Left ventricle myocardium inferior (tissue), 1 donor: ENCODE measurements at regions not wholly inside any gene's neighbourhood (a gene's known extent, or its start where the extent isn't known, plus 50 kb on each side); places are given as distances from the start of the nearest gene placed in this dataset.
"Not testable (repeated sequence)": the region's sequence is repeated elsewhere in the genome, so short reads cannot be mapped to it uniquely, and the experiment has no call there.

Experiments
- DNase-seq: peaks from one replicate; pipeline ENCODE4 v3.0.0-alpha.2; 2020
- H3K27ac ChIP-seq: fragments of 200-600 bp; replicated peaks from 2 replicates; pipeline ENCODE4 v1.8.0; 2021
- H3K27me3 ChIP-seq: fragments of 200-600 bp; 2 replicates; pipeline ENCODE4 v1.8.0; 2021; ENCODE audit warnings: low read depth
- H3K36me3 ChIP-seq: fragments of 200-600 bp; 2 replicates; pipeline ENCODE4 v1.8.0; 2021
- H3K4me1 ChIP-seq: fragments of 200-600 bp; 2 replicates; pipeline ENCODE4 v1.8.0; 2021
- H3K4me3 ChIP-seq: fragments of 200-600 bp; 2 replicates; pipeline ENCODE4 v1.8.0; 2021; ENCODE audit warnings: mild to moderate bottlenecking, moderate library complexity
- H3K9me3 ChIP-seq: fragments of 200-600 bp; replicated peaks from 2 replicates; pipeline ENCODE4 v1.8.0; 2021
- intact Hi-C: fragments of 100-400 bp; cut with micrococcal nuclease; formaldehyde crosslinking; loops from one replicate; pipeline ENCODE4 v1.11.0; 2022
- TF ChIP-seq, protein P1 (sequence below): fragments of 200-600 bp; IDR thresholded peaks from 2 replicates; pipeline ENCODE4 v1.8.0; 2021; ENCODE audit warnings: antibody characterized with exemption, mild to moderate bottlenecking, borderline replicate concordance
- donor health status: DM: no; HTN: yes; CAD: no; lungs with severe emphysema.

DNA sequence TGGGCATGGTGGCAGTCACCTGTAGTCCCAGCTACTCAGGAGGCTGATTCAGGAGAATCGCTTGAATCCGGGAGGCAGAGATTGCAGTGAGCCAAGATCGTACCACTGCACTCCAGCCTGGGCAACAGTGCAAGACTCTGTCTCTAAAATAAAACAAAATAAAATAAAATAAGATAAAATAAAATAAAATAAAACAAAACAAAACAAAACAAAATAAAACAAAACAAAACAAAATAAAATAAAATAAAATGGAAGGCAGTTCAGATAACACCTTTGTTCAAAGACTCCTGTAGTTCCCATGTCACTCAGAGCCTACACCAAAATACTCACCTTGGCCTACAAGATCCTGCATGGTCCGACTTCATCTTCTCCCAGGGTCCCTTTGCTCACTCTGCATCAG lies 61.3 kb downstream of the SYF2 start:
- H3K4me1 ChIP-seq, DNase-seq, intact Hi-C loops, H3K9me3 ChIP-seq, H3K27ac ChIP-seq, H3K4me3 ChIP-seq, H3K36me3 ChIP-seq, H3K27me3 ChIP-seq: not testable (repeated sequence)

DNA sequence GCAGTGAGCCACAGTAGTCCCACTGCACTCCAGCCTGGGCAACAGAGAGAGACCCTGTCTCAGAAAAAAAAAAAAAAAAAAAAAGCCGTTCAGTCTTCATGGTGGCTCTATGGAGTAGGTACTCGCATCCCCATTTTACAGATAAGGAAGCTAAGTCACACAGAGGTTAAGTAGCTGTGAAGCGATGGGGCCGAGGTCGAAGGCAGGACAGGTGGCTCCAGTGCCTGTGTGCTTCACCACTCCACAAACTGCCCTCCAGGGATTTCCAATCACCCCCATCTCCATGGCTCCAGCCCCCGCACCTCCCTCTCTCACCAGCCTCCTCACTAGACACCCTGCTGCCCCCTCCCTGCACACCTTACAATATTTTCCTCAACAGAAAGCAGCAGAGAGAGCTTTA lies 61.9 kb downstream of the SYF2 start:
- no peaks in the 10 kb centered on the region for H3K27me3 ChIP-seq
- no peaks in the 10 kb centered on the region for H3K36me3 ChIP-seq
- H3K4me1 ChIP-seq = no peaks in the 10 kb centered on the region
- intact Hi-C loops = no loop called here
- H3K4me3 ChIP-seq = no peak overlapping the region
- no peak for DNase-seq
- no peak overlapping the region for H3K27ac ChIP-seq
- no peaks in the 10 kb centered on the region for H3K9me3 ChIP-seq
- TF ChIP-seq, protein P1, sequence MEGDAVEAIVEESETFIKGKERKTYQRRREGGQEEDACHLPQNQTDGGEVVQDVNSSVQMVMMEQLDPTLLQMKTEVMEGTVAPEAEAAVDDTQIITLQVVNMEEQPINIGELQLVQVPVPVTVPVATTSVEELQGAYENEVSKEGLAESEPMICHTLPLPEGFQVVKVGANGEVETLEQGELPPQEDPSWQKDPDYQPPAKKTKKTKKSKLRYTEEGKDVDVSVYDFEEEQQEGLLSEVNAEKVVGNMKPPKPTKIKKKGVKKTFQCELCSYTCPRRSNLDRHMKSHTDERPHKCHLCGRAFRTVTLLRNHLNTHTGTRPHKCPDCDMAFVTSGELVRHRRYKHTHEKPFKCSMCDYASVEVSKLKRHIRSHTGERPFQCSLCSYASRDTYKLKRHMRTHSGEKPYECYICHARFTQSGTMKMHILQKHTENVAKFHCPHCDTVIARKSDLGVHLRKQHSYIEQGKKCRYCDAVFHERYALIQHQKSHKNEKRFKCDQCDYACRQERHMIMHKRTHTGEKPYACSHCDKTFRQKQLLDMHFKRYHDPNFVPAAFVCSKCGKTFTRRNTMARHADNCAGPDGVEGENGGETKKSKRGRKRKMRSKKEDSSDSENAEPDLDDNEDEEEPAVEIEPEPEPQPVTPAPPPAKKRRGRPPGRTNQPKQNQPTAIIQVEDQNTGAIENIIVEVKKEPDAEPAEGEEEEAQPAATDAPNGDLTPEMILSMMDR = no peak

DNA sequence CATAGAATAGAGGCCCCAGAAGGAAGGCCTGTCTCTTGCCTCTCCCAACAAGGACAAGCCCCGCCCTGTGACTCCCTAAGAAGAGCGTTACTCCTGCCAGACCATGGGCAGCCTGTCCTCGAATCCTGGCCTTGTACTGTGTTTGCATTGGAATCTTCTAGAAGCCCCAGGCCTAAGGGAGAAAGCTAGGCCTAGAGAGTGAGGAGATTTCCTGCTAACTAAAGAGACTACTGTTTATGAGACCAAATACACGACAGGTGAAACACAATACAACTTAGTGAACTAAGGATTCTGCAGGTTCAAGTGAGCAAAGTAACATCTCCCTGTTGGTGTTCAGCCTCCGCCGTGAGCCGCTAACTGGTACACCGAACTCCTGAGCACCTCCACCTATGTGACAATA lies 62.7 kb downstream of the SYF2 start:
- Histone ChIP-seq H3K27ac (no peak overlapping the region), H3K4me1 (no peaks in the 10 kb centered on the region), H3K4me3 (no peak overlapping the region), H3K36me3 (no peaks in the 10 kb centered on the region), H3K27me3 (no peaks in the 10 kb centered on the region), H3K9me3 (no peaks in the 10 kb centered on the region)
- DNase-seq = no peak
- TF ChIP-seq, protein P1 = no peak
- intact Hi-C loops = no loop called here

DNA sequence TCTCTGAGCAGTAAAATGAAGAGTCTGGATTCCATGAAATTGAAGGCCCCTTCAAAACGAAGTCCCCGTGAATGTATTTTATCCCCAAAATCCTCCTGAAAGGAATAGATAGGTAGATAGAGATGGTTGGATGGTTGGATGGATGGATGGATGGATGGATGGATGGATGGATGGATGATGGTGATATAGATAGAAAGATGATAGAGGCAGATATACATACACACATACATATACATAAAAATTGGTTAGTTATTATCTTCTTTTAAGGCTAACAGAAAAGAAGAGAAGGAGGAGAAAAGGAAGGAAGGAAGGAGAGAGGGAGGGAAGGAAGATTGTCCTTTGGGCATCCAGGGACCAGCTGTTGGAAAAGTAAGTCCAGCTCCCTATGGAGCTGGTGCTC lies 63.1 kb downstream of the SYF2 start:
- Histone ChIP-seq H3K4me1 (no peaks in the 10 kb centered on the region), H3K36me3 (no peaks in the 10 kb centered on the region), H3K9me3 (no peaks in the 10 kb centered on the region), H3K27me3 (peaks cover under 1% of the 10 kb centered on the region), H3K27ac (no peak overlapping the region), H3K4me3 (no peak overlapping the region)
- TF ChIP-seq, protein P1 = no peak
- DNase-seq = no peak
- intact Hi-C loops = no loop called here

DNA sequence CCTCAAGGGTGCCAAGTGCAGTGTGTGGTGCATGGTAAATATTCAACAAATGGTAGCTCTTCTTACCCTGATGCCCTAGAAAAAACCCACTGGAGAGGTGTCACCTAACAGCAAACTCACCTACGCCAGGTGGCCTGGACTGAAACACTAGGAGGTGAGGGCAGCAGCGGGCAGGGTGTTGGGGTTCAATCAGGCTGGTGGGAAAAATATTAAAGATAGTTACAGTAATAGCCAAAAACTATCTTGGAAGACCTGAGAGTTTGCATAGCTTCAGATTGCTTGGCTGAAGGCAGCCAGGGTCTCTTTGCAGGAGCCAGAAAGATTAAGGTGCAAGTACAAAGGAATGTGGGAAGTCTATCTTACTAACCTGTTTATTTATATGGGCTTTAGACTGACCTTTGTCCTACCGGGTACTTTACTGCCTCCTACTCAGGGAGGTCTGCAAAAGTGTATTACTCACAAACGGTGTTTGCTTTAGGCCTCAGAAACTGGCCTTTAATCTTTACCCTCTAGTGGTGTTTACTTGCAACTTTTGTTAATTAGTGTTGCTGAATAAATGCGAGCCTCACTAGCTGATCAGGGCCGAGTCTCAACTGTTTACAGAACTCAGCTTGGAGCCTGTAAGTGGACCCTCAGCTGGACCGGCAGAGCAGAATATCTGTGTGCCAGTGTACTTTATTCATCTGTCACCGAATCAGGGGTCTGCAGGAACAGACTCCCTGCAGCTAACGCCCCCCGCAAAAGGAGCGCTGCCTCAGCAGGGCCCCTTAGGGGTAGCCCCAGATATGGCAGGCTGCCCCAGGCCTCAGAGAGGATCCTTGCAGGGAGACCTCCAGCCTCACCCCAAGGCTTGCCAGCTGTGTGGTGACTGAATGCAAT lies 63.9 kb downstream of the SYF2 start:
- H3K36me3 ChIP-seq = no peaks in the 10 kb centered on the region
- no peak overlapping the region for H3K27ac ChIP-seq
- peaks cover 8% of the 10 kb centered on the region for H3K27me3 ChIP-seq
- H3K4me3 ChIP-seq = no peak overlapping the region
- TF ChIP-seq, protein P1 = no peak
- no peaks in the 10 kb centered on the region for H3K4me1 ChIP-seq
- no peaks in the 10 kb centered on the region for H3K9me3 ChIP-seq
- DNase-seq = no peak
- intact Hi-C loops = no loop called here
